ENCODE measurements at regions not wholly inside any gene's neighbourhood (a gene's known extent, or its start where the extent isn't known, plus 50 kb on each side); places are given as distances from the start of the nearest gene placed in this dataset.

DNA sequence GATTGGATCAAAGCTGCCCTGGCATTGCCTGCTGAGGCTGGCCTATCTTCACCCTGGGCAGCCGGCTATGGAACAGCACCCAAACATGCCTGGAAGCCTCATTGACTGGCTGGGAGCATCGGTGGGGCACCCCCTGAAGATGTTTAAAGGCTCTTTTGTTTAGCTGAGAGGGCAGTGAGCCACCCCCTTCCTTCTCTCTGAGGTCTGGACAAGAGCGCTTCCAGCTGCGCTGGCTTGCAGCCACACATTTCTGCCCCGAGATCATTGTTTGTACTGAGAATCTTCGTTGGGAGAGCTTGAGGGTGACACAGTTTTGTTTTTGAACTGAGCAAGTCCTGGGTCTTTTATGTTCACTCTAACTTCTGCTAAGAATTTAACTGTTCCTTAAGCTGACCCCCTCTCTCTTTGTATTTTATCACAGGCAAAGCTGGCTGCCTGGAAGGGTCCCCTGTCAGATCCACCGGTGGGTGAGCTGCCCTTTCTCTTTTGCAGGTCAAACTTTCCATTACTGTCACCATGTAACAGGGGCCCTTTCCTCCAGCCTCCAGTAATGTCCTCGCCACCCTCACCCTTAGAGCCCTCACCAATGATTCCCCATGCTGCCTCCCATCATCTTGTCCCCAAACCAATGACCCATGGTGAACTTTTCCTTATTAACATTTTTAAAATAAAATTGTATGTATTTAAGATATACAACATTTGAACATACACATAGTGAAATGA lies 212.2 kb downstream of the KIF26A start:
- no peak for ATAC-seq (ENCODE audit: low read depth in 2 of 2)
- peaks cover 0 to 7% of the 10 kb centered on the region in 2 donors for H3K36me3 Mint-ChIP-seq
- H3K4me3 Mint-ChIP-seq: peak overlapping the region in 1 of 8 donors; percentile 9
- H3K27me3 Mint-ChIP-seq: peaks cover 16 to 43% (median 28%) of the 10 kb centered on the region in 3 donors
- no peaks in the 10 kb centered on the region for H3K4me1 Mint-ChIP-seq
- no peak for DNase-seq
- H3K27ac Mint-ChIP-seq: no peak overlapping the region
- peaks cover 1 to 30% (median 7%) of the 10 kb centered on the region in 7 donors for H3K9me3 Mint-ChIP-seq

DNA sequence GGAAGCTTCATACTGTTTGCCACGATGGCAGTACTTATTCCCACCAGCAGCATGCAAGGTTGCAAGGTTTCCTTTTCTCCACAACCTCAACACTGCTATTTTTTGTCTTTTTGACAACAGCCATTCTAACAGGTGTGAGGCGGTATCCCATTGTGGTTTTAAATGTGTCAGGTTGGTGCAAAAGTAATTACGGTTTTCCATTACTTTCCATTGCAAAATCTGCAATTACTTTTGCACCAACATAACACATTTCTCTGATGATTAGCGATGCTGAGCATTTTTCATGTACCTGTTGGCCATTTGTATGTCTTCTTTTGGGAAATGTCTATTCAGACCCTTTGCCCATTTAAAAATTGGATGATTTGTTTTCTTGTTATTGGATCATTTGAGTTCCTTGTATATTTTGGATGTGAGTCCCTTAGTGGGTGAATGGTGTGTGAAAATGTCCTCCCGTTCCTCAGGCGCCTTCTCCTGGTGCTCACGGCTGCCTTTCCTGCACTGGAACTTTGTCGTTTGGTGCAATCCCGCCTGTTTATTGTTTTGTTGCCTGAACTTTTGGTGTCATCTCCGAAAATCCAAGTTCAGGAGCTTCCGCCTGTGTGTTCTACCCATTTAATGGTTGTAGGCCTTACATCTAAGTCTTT lies 213.6 kb downstream of the KIF26A start:
- H3K27me3 Mint-ChIP-seq: peaks cover 17 to 39% (median 34%) of the 10 kb centered on the region in 3 donors

DNA sequence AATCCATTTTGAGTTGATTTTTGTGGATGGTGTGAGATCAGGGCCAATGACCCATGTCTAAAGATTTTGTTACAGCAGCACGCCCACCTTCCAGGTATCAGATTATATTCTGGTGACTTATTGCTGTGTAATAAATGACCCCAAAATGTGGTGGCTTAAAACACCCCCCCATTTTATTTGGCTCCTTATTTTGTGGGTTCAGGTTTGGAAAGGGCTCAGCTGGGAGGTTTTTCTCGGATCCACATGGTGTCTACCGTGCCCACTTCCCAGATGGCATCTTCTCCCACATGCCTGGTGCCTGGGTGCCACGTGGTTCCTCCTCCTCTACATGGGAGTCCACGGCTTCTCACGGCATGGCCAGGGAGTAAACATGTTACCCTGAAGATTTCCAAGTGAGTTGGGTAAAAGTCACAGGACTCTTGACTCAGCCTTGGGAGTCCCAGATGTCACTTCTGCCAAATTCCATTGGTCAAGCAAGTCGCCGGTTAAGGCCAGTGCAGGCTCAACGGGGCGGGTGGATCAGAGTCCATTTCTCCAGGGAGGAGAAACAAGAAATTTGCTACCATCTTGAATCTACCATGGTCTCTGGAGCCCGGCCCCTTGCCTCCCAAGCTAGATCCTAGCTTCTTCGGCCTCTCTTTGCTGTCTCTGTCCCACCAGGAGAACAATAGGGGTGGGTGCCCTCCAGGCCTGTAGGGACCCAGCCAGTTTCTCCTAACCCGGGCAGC lies 214.3 kb downstream of the KIF26A start:
- H3K36me3 Mint-ChIP-seq: peaks cover 0 to 7% of the 10 kb centered on the region in 2 donors
- H3K27me3 Mint-ChIP-seq: peaks cover 13 to 36% (median 34%) of the 10 kb centered on the region in 3 donors
- peak overlapping the region in 1 of 6 donors; percentile 8 for H3K27ac Mint-ChIP-seq
- no peak for ATAC-seq (ENCODE audit: low read depth in 2 of 2)
- no peaks in the 10 kb centered on the region for H3K4me1 Mint-ChIP-seq
- no peak overlapping the region for H3K4me3 Mint-ChIP-seq
- peaks cover 1 to 30% (median 7%) of the 10 kb centered on the region in 7 donors for H3K9me3 Mint-ChIP-seq
- DNase-seq: no peak

More for the DNA sequence above, 213.6 kb downstream of the KIF26A start:
- no peak overlapping the region for H3K4me3 Mint-ChIP-seq
- DNase-seq: no peak
- no peaks in the 10 kb centered on the region for H3K4me1 Mint-ChIP-seq
- H3K27ac Mint-ChIP-seq: peak overlapping the region in 1 of 6 donors; percentile 8
- H3K36me3 Mint-ChIP-seq: peaks cover 0 to 7% of the 10 kb centered on the region in 2 donors
- H3K9me3 Mint-ChIP-seq: peaks cover 1 to 30% (median 7%) of the 10 kb centered on the region in 7 donors
- no peak for ATAC-seq (ENCODE audit: low read depth in 2 of 2)

DNA sequence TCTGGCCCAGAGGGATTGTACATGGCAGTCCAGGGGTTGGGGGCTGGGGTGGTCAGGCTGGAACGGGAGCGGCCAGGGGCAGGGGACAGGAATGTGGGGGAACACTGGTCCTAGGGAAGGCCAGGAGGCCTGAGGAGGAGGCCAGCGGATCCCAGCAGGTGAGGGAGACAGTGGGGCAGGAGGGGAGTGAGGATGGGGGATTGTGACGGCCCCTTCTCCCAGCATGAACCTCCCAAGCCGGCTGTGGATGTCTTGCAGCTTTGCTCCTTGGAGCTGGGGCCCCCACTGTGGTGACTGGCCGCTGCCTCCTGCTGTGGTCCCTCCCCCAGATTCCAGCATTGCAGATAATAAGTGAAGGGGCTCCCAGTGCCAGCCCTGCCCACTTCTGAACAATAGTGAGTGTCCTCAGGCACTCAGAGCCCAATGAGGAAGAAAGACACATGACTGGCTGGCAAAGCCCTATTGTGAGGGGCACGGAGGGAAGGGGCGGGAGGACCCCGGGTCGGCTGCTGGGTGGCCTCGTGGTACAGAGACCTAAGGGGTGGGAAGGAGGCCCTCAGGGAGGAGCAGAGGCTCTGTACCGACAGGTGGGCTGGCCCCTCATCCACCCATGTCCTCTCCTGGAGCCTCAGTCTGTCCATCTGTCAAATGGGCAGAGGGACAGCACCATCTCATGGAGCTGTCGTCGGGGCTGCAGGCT lies 215.0 kb downstream of the KIF26A start:
- peaks cover 9 to 35% (median 34%) of the 10 kb centered on the region in 3 donors for H3K27me3 Mint-ChIP-seq
- no peak overlapping the region for H3K4me3 Mint-ChIP-seq
- ATAC-seq (ENCODE audit: low read depth in 2 of 2): no peak

DNA sequence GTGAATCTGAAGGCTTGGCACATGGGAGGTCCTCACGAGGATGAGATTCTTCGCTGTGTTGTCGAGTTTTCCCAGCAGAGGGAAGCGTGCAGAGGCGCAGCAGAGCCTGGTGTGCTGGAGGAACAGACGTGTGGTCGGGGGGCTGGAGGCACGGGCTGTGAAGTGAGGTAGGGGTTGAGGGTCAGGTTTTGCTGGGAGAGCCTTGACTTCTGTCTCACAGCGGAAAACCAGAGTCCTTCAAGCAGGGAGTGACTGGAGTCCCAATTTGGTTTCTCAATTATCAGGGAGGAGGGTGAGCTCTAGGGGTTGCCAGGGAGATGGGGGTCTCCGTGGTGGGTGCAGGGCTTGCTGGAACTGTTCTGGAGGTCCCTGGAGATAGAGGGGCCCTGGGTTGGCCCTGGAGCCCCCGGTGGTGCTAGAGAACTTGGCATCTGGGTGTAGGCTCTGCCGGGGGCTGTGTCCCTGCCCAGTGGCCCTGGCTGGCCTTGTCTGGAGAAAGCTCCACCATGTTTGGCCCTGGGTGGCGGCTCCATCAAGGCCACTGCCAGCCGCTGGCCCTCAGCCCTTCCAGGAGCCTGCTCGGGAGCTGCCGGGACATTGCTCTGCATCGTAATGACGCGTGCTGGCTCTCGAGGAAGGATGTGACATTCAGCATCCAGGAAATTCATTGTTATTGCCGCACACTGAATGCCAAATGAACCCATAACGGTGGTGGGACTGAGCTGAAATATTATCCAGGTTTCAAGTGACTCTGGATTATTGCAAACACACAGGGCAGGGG lies 215.7 kb downstream of the KIF26A start:
- Mint-ChIP-seq H3K27ac (no peak overlapping the region), H3K9me3 (peaks cover 1 to 18% (median 4%) of the 10 kb centered on the region in 7 donors), H3K36me3 (peaks cover 0 to 7% of the 10 kb centered on the region in 2 donors), H3K27me3 (peaks cover 8 to 36% (median 34%) of the 10 kb centered on the region in 3 donors), H3K4me1 (no peaks in the 10 kb centered on the region), H3K4me3 (no peak overlapping the region)
- DNase-seq (no peak), ATAC-seq (ENCODE audit: low read depth in 2 of 2) (no peak)

More for the DNA sequence above, 215.0 kb downstream of the KIF26A start:
- Mint-ChIP-seq H3K9me3 (peaks cover 1 to 25% (median 5%) of the 10 kb centered on the region in 7 donors), H3K36me3 (peaks cover 0 to 7% of the 10 kb centered on the region in 2 donors), H3K27ac (no peak overlapping the region), H3K4me1 (no peaks in the 10 kb centered on the region)
- DNase-seq: no peak

DNA sequence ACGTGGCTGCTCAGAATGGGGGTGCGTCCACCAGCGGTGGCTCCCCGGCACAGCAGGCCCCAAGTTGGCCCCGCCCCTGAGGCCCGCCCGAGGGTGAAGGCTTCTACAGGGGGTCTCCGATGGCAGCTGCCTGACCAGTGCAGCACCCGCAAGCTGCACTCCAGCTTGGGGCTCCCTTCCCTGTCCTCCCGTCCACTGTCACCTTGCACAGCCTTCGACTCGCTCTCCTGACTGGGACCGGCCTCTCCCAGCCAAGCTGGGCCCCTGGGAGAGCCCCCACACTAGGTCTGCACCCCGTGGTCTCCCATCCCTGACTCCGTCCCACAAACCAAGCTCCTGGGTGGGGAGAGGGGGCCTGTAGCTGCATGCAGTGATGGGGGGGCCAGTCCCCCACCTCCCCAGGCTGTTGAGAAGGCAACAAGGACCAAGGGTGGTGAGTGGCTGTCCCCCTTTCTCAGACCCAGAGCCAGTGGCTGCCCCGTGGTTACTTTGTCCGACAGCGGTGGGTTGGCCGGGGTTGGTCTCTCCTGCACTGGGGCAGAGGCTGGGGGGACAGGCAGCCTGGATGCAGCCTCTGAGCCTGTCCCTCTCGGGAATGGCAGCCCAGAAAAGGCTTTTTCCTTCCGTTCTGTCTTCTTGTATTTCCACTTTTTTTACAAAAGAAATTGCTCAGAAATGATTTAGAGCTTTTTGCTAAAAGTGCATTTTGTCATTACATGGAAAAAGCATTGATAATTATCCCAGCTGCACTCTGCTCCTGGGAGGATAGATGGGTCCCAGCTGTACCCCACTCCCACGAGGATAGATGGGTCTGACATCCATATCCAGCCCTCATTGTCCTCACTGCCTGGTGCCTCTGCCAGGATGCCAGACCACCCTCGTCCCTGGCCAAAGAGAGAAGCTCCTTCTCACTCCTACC lies 217.0 kb downstream of the KIF26A start:
- H3K36me3 Mint-ChIP-seq: peaks cover 0 to 7% of the 10 kb centered on the region in 2 donors
- no peak overlapping the region for H3K4me3 Mint-ChIP-seq
- peaks cover 0 to 13% (median 2%) of the 10 kb centered on the region in 7 donors for H3K9me3 Mint-ChIP-seq
- ATAC-seq (ENCODE audit: low read depth in 2 of 2): no peak
- H3K27ac Mint-ChIP-seq: peak overlapping the region in 1 of 6 donors; percentile 56
- peaks cover 8 to 36% (median 34%) of the 10 kb centered on the region in 3 donors for H3K27me3 Mint-ChIP-seq
- no peaks in the 10 kb centered on the region for H3K4me1 Mint-ChIP-seq
- DNase-seq: no peak

DNA sequence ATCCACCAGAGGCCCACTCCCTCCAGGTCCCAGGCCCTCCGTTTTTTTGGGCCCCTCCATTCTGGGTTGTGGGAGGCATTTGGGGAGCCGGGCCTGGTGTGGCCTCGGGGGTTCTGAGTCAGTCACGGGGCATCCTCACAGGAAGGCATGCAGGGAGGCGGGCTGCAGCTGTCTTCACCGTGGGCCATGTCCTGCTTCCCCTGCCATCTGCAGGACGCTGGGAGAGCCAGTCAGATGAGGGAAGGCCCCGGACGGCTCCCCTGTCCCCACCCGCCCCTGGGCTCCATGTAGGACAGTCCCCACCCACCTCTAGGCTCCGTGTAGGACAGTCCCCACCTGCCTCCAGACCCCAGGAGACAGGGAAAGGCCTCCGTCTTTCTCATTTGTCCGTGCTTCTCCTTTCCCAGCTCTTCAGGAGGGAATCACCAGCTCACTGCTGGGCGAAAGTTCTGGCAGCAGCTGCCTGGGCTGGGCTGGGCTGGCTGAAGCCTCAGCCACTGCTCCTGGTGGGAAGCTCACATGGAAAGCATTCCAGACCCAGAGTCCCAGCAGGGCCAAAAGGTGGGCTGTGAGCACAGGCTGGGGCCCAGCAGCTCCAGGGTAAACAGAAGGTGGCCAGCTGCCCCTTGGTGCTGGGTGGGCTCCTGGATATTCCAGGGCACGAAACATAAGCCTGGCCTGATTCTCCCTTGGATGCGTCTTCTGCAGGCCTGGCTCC lies 217.8 kb downstream of the KIF26A start:
- Mint-ChIP-seq H3K9me3 (peaks cover 0 to 10% (median 2%) of the 10 kb centered on the region in 7 donors), H3K27ac (peak overlapping the region in 1 of 6 donors; percentile 56), H3K4me1 (no peaks in the 10 kb centered on the region), H3K27me3 (peaks cover 8 to 36% (median 34%) of the 10 kb centered on the region in 3 donors), H3K36me3 (peaks cover 0 to 7% of the 10 kb centered on the region in 2 donors), H3K4me3 (no peak overlapping the region)
- DNase-seq (no peak), ATAC-seq (ENCODE audit: low read depth in 2 of 2) (no peak)

DNA sequence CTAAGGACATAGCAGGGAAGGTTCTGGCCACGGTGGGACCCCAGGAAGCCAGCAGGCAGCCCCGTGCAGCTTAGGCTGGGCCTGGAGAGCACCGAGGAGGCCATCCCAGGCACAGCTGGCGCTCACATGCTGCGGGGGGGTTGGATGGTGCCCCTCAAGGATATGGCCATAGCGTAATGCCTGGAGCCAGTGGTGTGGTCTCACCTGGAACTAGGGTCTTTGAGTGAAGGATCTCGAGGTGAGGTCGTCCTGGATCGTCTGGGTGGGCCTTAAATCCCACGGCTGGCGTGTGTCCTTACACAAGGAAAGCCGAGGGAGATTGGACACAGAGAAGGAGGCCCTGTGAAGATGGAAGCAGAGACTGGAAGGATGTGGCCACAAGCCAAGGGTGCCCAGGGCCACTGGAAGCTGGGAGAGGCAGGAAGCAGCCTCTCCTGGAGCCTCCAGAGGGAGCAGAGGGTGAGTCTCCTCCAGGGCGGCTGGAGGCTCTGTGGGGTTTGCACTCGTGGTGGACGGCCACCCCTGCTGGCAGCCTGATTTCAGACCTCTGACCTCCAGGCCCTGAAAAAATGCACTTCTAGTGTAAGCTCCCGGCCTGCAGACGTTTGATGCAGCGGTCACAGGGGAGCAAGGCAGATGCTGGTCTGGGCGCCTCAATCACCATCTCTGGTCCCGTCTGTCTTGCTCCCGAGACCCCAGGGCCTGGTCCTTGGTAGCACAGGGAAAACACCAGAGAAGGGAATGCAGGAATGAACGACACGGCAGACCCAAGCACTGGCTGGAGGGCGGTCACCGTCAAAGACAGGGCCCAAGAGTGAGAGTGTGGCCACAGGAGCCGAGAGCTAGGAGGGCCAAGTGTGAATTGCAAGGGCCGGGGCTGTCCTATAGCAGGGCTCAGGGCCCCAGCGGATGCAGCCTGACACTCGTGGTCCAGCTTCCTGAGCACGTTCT lies 218.6 kb downstream of the KIF26A start:
- no peak overlapping the region for H3K27ac Mint-ChIP-seq
- H3K4me1 Mint-ChIP-seq: no peaks in the 10 kb centered on the region
- H3K4me3 Mint-ChIP-seq: no peak overlapping the region
- ATAC-seq (ENCODE audit: low read depth in 2 of 2): no peak
- peaks cover 4 to 40% (median 33%) of the 10 kb centered on the region in 3 donors for H3K27me3 Mint-ChIP-seq
- DNase-seq: no peak
- H3K9me3 Mint-ChIP-seq: peaks cover 0 to 5% (median 0%) of the 10 kb centered on the region in 7 donors
- peaks cover 0 to 6% of the 10 kb centered on the region in 2 donors for H3K36me3 Mint-ChIP-seq

DNA sequence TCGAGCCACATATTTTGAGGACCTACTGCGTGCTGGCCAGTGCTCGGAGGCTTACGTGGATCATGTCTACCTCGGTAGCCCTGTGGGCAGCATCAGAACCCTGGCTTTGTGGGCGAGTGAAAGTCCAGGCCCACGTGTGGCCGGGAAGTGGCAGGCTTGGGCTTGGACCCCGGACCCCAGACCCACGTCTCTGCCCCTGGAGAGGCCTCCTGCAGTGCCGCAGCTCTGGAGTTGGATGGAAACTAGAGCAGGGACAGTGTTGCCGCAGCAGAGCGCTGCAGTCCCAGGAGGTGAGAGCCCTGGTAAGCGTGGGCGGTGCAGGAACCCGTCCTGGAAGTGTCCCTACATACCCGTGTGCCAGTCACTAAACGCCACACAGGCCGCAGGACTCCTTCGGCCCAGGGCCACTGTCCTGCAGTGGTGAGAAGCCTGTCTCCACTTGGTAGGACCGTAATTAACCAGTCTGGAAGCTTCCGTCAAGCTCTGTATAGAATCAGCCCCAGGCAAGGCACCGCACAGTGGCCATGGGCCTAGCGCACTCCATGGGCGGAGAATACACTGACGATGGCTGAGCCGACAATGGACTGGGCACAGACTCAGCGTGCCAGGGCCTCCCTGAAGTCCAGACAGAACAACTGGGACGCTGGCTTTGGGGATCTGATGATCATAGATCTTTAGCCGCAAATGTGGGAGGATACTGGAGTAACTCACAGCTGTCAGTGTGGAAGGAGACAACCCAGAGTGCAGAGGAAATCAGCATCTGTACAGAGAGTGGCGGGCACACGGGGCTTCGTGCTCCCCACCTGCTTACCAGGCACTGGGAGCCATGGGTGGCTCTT lies 219.5 kb downstream of the KIF26A start:
- Mint-ChIP-seq H3K36me3 (no peaks in the 10 kb centered on the region), H3K27ac (peak overlapping the region in 1 of 6 donors; percentile 54), H3K27me3 (peaks cover 4 to 46% (median 27%) of the 10 kb centered on the region in 3 donors), H3K4me1 (no peaks in the 10 kb centered on the region), H3K4me3 (no peak overlapping the region), H3K9me3 (no peaks in the 10 kb centered on the region)
- ATAC-seq (ENCODE audit: low read depth in 2 of 2) (no peak), DNase-seq (no peak)

All from naive B cell (primary cell).